Heart left ventricle (tissue), 16 donors: ENCODE measurements at regions not wholly inside any gene's neighbourhood (a gene's known extent, or its start where the extent isn't known, plus 50 kb on each side); places are given as distances from the start of the nearest gene placed in this dataset.

Experiments used
- ATAC-seq, 4 donors: fragments of 200-7000 bp; cut with Tn5 transposase; one replicate each; pipeline ENCODE4 v1.9.1; 2020 to 2022; ENCODE audit warnings: moderate library complexity in 4 of 4, mild to moderate bottlenecking in 3 of 4, moderate number of reproducible peaks in 1 of 4
- DNase-seq, 5 donors: peaks; one replicate each; pipeline ENCODE4 v3.0.0-alpha.2; 2020
- H3K27ac ChIP-seq, 12 donors: fragments of 200-600 bp; sonication (generic) in 4 of 12; one replicate each; pipeline versions ENCODE4 v1.5.0 to v1.8.0; 2016 to 2022; ENCODE audit warnings: mild to moderate bottlenecking in 2 of 12
- H3K27me3 ChIP-seq, 9 donors: fragments of 200-600 bp; sonication (generic) in 2 of 9; one replicate each; pipeline versions ENCODE4 v1.5.1 to v1.8.0; 2016 to 2022; ENCODE audit warnings: mild to moderate bottlenecking in 3 of 9
- H3K36me3 ChIP-seq, 9 donors: fragments of 200-600 bp; sonication (generic) in 2 of 9; one replicate each; pipeline versions ENCODE4 v1.5.0 to v1.8.0; 2018 to 2022; ENCODE audit warnings: mild to moderate bottlenecking in 2 of 9
- H3K4me1 ChIP-seq, 12 donors: fragments of 200-600 bp; sonication (generic) in 4 of 12; one replicate each; pipeline versions ENCODE4 v1.5.0 to v1.8.0; 2016 to 2022; ENCODE audit warnings: mild to moderate bottlenecking in 3 of 12
- H3K4me3 ChIP-seq, 12 donors: fragments of 200-600 bp; sonication (generic) in 4 of 12; one replicate each; pipeline versions ENCODE4 v1.5.0 to v1.8.0; 2017 to 2022; ENCODE audit warnings: mild to moderate bottlenecking in 9 of 12, moderate library complexity in 4 of 12
- H3K9me3 ChIP-seq, 12 donors: fragments of 200-600 bp; sonication (generic) in 4 of 12; one replicate each; pipeline versions ENCODE4 v1.5.0 to v1.8.0; 2016 to 2022; ENCODE audit warnings: mild to moderate bottlenecking in 1 of 12
- CTCF ChIP-seq, 12 donors: fragments of 200-600 bp; sonication (generic) in 4 of 12; IDR thresholded peaks; one replicate each; pipeline versions ENCODE4 v1.5.0 to v1.8.0; 2018 to 2022; ENCODE audit warnings: antibody characterized with exemption in 12 of 12, mild to moderate bottlenecking in 5 of 12
- POLR2A ChIP-seq, 2 donors: fragments of 450-650 bp; IDR thresholded peaks; one replicate each; pipeline ENCODE4 v1.6.1; 2017; ENCODE audit warnings: antibody characterized with exemption in 2 of 2, mild to moderate bottlenecking in 2 of 2, moderate library complexity in 2 of 2
- WGBS, 4 donors: extraction: QIAGEN DNeasy Blood & Tissue Kit in 2 of 4; methylation state at CpG; one replicate each; pipeline versions ENCODE4 v1.1.5 to v1.1.7; 2013 to 2018; 5-methylcytosine and 5-hydroxymethylcytosine counted together
- intact Hi-C, 10 donors: fragments of 100-400 bp; cut with DNase I; formaldehyde crosslinking; loops; one replicate each; pipeline versions ENCODE4 v1.11.1 to v1.14.2; 2022
- donor health status: ischemic (EF 13 %, LVEDD 7.1; RV severe dilation, severe dysfunction).
- donor health status: healthy with polysubstance abuse.
- donor health status: DM: no; HTN: yes; CAD: no.
- donor health status: DM: no; HTN: no; CAD: no.
- donor health status: ischemic (EF 25% LVEDD 6.9; RV normal size, moderate dysfunction).
- donor health status: ischemic (EF 25% LVEDD 5.7; RV mildly dilated, moderate dysfunction).
- donor health status: healthy.
- donor health status: DM: yes; HTN: yes; CAD: no.
- donor health status: ischemic (EF 35%, LVEDD 5.7; RV mildly dilated, moderate dysfunction).
- donor health status: nonischemic (EF 11% LVEDD 7.7; RV severe dilation, severe dysfunction).
- donor health status: DM: yes; HTN: yes; CAD: no.
- donor health status: PGD.
- donor health status: ischemic (EF 29% LVEDD 5.4; RV normal size, mild dysfunction).
- donor health status: nonischemic (EF 23%, LVEDD 6.1; RV moderate dilation, normal function).

- H3K4me1 ChIP-seq, result peaks cover 0 to 15% (median 0%) of the 10 kb centered on the region in 12 donors
- H3K36me3 ChIP-seq, result no peaks in the 10 kb centered on the region
- H3K27ac ChIP-seq, result no peak overlapping the region
- TF ChIP-seq POLR2A (IDR thresholded peaks at IDR 0.05) (no peak), CTCF (IDR thresholded peaks at IDR 0.05) (no peak)
- intact Hi-C loops, result no loop called here
- H3K4me3 ChIP-seq, result no peak overlapping the region
- no peak for DNase-seq
- ATAC-seq, result no peak
- no peaks in the 10 kb centered on the region for H3K27me3 ChIP-seq
- H3K9me3 ChIP-seq, result no peaks in the 10 kb centered on the region
These were observed 708.5 kb downstream of the C12orf50 start for GRCh38 chr12:87320724-87321123.

GRCh38 chr12:87317302-87317701 is 711.9 kb downstream of the C12orf50 start:
- ATAC-seq (no peak), DNase-seq (no peak)
- H3K36me3 ChIP-seq, result no peaks in the 10 kb centered on the region
- H3K4me3 ChIP-seq, result no peak overlapping the region
- no peak overlapping the region for H3K27ac ChIP-seq
- H3K9me3 ChIP-seq, result no peaks in the 10 kb centered on the region
- intact Hi-C loops, result no loop called here
- no peak for TF ChIP-seq CTCF (IDR thresholded peaks at IDR 0.05)
- no peak for TF ChIP-seq POLR2A (IDR thresholded peaks at IDR 0.05)
- WGBS, 4 donors, result 84 to 94% (median 88%) methylated on average over 4 of the region's 4 CpGs
- H3K27me3 ChIP-seq, result no peaks in the 10 kb centered on the region
- H3K4me1 ChIP-seq, result peaks cover 0 to 4% (median 0%) of the 10 kb centered on the region in 12 donors

GRCh38 chr12:87311206-87311605 is 718.0 kb downstream of the C12orf50 start:
- TF ChIP-seq POLR2A (IDR thresholded peaks at IDR 0.05) (no peak), CTCF (IDR thresholded peaks at IDR 0.05) (no peak)
- intact Hi-C loops, result no loop called here
- Histone ChIP-seq H3K4me1 (peaks cover 0 to 16% (median 0%) of the 10 kb centered on the region in 12 donors), H3K9me3 (no peaks in the 10 kb centered on the region), H3K4me3 (no peak overlapping the region), H3K27ac (peak overlapping the region in 3 of 12 donors; percentile 8 to 68 (median 35)), H3K36me3 (no peaks in the 10 kb centered on the region), H3K27me3 (no peaks in the 10 kb centered on the region)
- 66 to 78% (median 70%) methylated on average over 1 of the region's 1 CpG for WGBS, 4 donors
- DNase-seq (no peak), ATAC-seq (no peak)

- WGBS, 4 donors, result 76 to 84% (median 80%) methylated on average over 1 of the region's 1 CpG
- Histone ChIP-seq H3K27me3 (no peaks in the 10 kb centered on the region), H3K36me3 (no peaks in the 10 kb centered on the region), H3K9me3 (no peaks in the 10 kb centered on the region), H3K4me3 (no peak overlapping the region), H3K4me1 (peaks cover 0 to 15% (median 0%) of the 10 kb centered on the region in 12 donors), H3K27ac (peak overlapping the region in 1 of 12 donors; percentile 68)
- intact Hi-C loops, result no loop called here
- TF ChIP-seq POLR2A (IDR thresholded peaks at IDR 0.05), result no peak
- DNase-seq (no peak), ATAC-seq (no peak)
These were observed 719.1 kb downstream of the C12orf50 start for GRCh38 chr12:87310126-87310525.

- no peak for TF ChIP-seq POLR2A (IDR thresholded peaks at IDR 0.05)
- TF ChIP-seq CTCF (IDR thresholded peaks at IDR 0.05), result no peak
- Histone ChIP-seq H3K27me3 (no peaks in the 10 kb centered on the region), H3K36me3 (no peaks in the 10 kb centered on the region), H3K4me1 (peaks cover 0 to 8% (median 0%) of the 10 kb centered on the region in 12 donors), H3K4me3 (no peak overlapping the region), H3K27ac (no peak overlapping the region), H3K9me3 (no peaks in the 10 kb centered on the region)
- DNase-seq, result no peak
- no peak for ATAC-seq
- intact Hi-C loops, result no loop called here
These were observed 723.7 kb downstream of the C12orf50 start for GRCh38 chr12:87305481-87305880.
